ENCODE measurements at regions not wholly inside any gene's neighbourhood (a gene's known extent, or its start where the extent isn't known, plus 50 kb on each side); places are given as distances from the start of the nearest gene placed in this dataset.
"Not testable (repeated sequence)": the region's sequence is repeated elsewhere in the genome, so short reads cannot be mapped to it uniquely, and the experiment has no call there.

- DNase-seq (ENCODE audit: extremely low read depth, low read depth, low spot score) = no peak
Observed at GRCh38 chr5:29238115-29238514, 1955.4 kb upstream of the CDH6 start.

- no peak for DNase-seq (ENCODE audit: extremely low read depth, low read depth, low spot score)
Observed at GRCh38 chr5:29231154-29231553, 1962.3 kb upstream of the CDH6 start.

- DNase-seq (ENCODE audit: extremely low read depth, low read depth, low spot score) = no peak
Observed at GRCh38 chr5:29230591-29230990, 1962.9 kb upstream of the CDH6 start.

- no peak for DNase-seq (ENCODE audit: extremely low read depth, low read depth, low spot score)
Observed at GRCh38 chr5:29229461-29229860, 1964.0 kb upstream of the CDH6 start.

GRCh38 chr5:29218138-29218537, 1975.3 kb upstream of the CDH6 start:
- no peak for DNase-seq (ENCODE audit: extremely low read depth, low read depth, low spot score)

GRCh38 chr5:29214839-29215238, 1978.6 kb upstream of the CDH6 start:
- no peak for DNase-seq (ENCODE audit: extremely low read depth, low read depth, low spot score)

- no peak for DNase-seq (ENCODE audit: extremely low read depth, low read depth, low spot score)
Observed at GRCh38 chr5:29213475-29213874, 1980.0 kb upstream of the CDH6 start.

GRCh38 chr5:29208024-29208423, 1985.5 kb upstream of the CDH6 start:
- no peak for DNase-seq (ENCODE audit: extremely low read depth, low read depth, low spot score)

- DNase-seq (ENCODE audit: extremely low read depth, low read depth, low spot score) = no peak
Observed at GRCh38 chr5:29203049-29203448, 1990.4 kb upstream of the CDH6 start.

- no peak for DNase-seq (ENCODE audit: extremely low read depth, low read depth, low spot score)
Observed at GRCh38 chr5:29197631-29198454, 1995.6 kb upstream of the CDH6 start.

GRCh38 chr5:29193972-29194371, 1999.5 kb upstream of the CDH6 start:
- no peak for DNase-seq (ENCODE audit: extremely low read depth, low read depth, low spot score)

GRCh38 chr5:29191269-29192048, 2002.0 kb upstream of the CDH6 start:
- DNase-seq (ENCODE audit: extremely low read depth, low read depth, low spot score) = not testable (repeated sequence)

- DNase-seq (ENCODE audit: extremely low read depth, low read depth, low spot score) = not testable (repeated sequence)
Observed at GRCh38 chr5:29190398-29190797, 2003.1 kb upstream of the CDH6 start.

- DNase-seq (ENCODE audit: extremely low read depth, low read depth, low spot score) = not testable (repeated sequence)
Observed at GRCh38 chr5:29186380-29186779, 2007.1 kb upstream of the CDH6 start.

- DNase-seq (ENCODE audit: extremely low read depth, low read depth, low spot score) = no peak
Observed at GRCh38 chr5:29185558-29185957, 2007.9 kb upstream of the CDH6 start.

- DNase-seq (ENCODE audit: extremely low read depth, low read depth, low spot score) = no peak
Observed at GRCh38 chr5:29175774-29176173, 2017.7 kb upstream of the CDH6 start.

GRCh38 chr5:29170599-29170998, 2022.9 kb upstream of the CDH6 start:
- DNase-seq (ENCODE audit: extremely low read depth, low read depth, low spot score) = no peak

- DNase-seq (ENCODE audit: extremely low read depth, low read depth, low spot score) = no peak
Observed at GRCh38 chr5:29169886-29170285, 2023.6 kb upstream of the CDH6 start.

GRCh38 chr5:29162297-29162696, 2031.2 kb upstream of the CDH6 start:
- no peak for DNase-seq (ENCODE audit: extremely low read depth, low read depth, low spot score)

- no peak for DNase-seq (ENCODE audit: extremely low read depth, low read depth, low spot score)
Observed at GRCh38 chr5:29161399-29162291, 2031.8 kb upstream of the CDH6 start.

GRCh38 chr5:29157975-29158374, 2035.5 kb upstream of the CDH6 start:
- DNase-seq (ENCODE audit: extremely low read depth, low read depth, low spot score) = no peak

All from glomerular endothelial cell (primary cell).